Hepatic stellate cell (primary cell): ENCODE measurements at regions not wholly inside any gene's neighbourhood (a gene's known extent, or its start where the extent isn't known, plus 50 kb on each side); places are given as distances from the start of the nearest gene placed in this dataset.
"Not testable (repeated sequence)": the region's sequence is repeated elsewhere in the genome, so short reads cannot be mapped to it uniquely, and the experiment has no call there.

Experiments
- DNase-seq: peaks from one replicate; pipeline ENCODE4 v3.0.0; 2011; ENCODE audit warnings: low spot score

DNA sequence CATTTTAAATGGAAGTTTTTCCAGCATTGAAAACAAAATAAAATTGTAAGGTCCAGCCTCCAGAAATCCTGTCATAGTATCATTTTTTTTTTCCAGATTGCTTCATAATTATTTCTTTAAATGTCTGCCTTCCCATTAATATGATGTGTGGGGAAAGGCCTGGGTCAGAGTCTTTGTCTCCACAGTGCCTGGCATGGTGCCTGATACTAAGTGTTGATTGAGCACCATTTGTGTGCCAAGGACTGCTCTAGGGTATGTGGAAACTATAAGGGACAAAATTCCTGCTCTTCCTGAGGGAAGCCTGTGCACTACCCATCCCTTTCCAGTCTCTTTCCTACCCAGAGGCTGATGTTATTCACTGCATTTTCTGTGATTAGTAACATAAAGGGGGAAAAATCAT, 53.1 kb upstream of the BEND4 start:
- DNase-seq = no peak

DNA sequence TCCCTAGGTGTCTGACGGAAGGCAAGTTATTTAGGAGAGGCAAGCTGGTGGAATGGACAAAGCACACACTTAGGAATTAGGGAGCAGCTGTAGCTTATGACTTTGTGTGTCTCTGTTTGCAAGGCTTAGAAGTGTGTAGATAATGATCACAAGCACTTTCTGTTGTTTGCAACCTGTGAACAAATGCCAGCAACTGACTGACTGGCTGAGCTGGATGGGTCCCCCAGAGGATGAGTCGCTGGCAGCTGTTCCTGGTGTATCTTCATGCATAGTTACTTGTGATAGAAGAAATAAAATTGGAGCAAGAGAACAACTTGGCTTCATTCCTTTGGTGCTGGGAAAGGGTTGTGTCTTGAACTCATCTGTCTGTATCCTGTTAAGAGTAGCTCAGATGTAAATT, 64.2 kb upstream of the BEND4 start:
- no peak for DNase-seq

DNA sequence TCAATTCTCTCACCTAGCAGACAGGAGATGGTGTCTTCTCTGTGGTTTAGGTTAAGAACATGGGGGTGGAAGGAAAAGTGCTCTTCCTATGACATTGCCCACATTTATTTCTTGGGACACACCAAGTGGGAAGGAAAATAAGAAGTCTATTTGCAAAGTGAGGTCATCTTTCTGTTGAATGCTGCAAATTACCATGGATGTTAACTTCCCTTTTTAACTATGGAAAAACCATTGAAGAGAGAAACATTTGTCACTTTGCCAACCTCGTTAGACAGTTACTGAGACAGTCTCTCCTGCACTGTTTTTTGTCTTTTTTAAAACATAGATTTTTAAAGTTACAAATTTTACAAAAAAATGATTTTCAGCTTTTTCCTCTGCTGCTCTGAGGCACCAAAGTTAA, 72.8 kb upstream of the BEND4 start:
- no peak for DNase-seq

GRCh38 chr4:42234817-42235216, 82.4 kb upstream of the BEND4 start:
- DNase-seq = no peak

- DNase-seq = no peak
These were observed 83.0 kb upstream of the BEND4 start for GRCh38 chr4:42235304-42236021.

GRCh38 chr4:42237010-42237409, 84.6 kb upstream of the BEND4 start:
- no peak for DNase-seq

DNA sequence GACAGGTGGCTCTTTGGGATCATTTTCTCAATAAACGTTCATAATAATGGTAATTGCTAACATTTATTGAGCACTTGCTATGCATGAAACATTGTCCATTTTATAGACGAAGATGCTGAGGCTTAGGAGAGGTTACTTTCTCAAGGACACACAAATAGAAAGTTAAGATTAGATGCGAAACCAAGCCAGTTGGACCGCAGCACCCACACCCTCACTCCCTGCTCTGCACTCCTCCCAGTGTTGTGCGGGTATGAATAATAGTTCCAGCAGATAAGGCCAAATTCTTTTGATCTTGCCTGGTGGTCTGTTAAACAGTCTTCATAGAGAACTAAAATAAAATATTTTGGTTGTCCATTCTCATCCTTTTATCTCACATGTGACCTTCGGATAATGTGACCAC, 85.0 kb upstream of the BEND4 start:
- no peak for DNase-seq

GRCh38 chr4:42248972-42249371, 96.5 kb upstream of the BEND4 start:
- DNase-seq = no peak

DNA sequence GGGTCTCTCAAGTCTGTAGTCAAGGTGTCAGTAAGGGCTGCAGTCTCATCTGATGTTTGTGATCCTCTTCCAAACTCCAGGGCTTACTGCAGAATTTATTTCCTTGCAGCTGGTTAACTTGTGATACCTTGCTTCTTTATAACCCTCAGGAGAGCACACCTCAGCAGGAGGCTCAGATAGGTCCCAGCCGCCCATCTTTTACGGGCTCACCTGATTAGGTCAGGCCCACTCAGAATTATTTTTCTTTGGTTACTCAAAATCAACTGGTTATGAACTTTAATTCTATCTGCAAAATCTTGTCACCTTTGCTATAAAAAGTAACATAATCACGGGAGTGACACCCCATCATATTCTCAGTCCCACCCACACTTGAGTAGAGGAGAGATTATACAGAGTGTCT, 99.9 kb upstream of the BEND4 start:
- DNase-seq = no peak

DNA sequence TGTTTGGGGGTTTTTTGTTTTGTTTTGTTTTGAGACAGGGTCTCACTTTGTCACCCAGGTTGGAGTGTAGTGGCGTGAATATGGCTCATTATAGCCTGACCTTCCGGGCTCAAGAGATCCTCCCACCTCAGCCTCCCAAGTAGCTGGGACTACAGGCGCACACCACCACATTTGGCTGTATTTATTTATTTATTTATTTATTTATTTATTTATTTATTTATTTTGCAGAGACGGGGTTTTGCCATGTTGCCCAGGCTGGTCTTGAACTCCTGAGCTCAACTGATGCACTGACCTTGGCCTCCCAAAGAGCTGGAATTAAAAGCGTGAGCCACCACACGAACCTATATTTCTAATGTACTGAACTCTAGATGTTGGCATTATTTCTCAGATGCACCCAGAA, 105.2 kb upstream of the BEND4 start:
- DNase-seq = not testable (repeated sequence)

- no peak for DNase-seq
These were observed 110.4 kb upstream of the BEND4 start for GRCh38 chr4:42262701-42263490.

- no peak for DNase-seq
These were observed 113.5 kb upstream of the BEND4 start for GRCh38 chr4:42265782-42266602.

GRCh38 chr4:42267724-42268123, 115.3 kb upstream of the BEND4 start:
- no peak for DNase-seq

GRCh38 chr4:42268824-42269223, 116.4 kb upstream of the BEND4 start:
- no peak for DNase-seq

DNA sequence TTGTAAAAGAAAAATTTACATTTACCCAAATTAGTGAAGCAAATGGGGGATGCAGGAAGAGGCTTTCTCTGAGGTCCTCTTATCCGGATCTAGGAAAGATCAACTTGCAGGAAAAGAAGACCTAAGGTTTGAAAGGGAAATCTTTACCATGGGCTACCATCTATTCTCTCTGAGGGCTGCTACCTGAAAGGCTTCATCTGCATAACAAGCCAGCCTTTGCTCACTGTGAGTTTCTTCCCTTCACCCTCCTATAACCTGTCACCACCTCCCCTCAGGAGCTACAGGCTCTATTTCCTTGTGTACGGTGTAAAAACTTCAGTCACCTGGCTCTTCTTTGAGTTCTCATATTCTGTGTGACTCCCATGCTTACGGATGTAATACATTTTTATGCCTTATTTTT, 118.6 kb upstream of the BEND4 start:
- no peak for DNase-seq

- no peak for DNase-seq
These were observed 120.0 kb upstream of the SHISA3 start for GRCh38 chr4:42277291-42277690.

DNA sequence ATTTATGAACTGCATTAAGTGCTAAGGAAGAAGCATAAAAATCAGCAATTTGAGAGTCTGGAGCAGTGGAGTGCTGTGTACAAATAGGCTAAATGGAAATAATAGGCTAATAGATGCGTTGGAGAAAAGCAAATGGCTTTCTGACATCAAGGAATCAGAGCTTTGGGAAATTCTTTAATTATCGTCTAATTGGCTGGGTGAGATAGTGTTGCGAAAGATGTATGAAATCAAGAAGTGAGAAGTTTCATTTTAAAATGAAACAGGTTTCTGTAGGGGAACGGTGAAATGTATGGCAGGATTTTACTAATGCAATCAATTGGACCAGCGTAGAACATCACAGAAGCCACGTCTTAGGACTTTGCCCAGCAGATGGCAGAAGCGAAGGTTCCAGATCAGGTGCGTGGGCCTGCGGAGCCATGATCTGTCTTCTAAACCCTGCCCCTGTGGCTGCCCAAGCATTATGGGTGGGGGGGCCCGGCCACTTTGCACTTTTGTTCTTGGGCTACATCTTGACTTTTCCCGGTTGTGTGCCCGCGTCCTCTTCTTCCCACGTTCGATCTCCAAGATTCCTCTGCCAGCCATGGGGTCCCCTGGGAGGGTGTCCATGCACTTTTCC, 118.5 kb upstream of the SHISA3 start:
- no peak for DNase-seq

GRCh38 chr4:42280327-42281095, 116.8 kb upstream of the SHISA3 start:
- DNase-seq = peak; percentile 45

- no peak for DNase-seq
These were observed 115.8 kb upstream of the SHISA3 start for GRCh38 chr4:42281324-42282020.

- DNase-seq = peak; percentile 64
These were observed 115.0 kb upstream of the SHISA3 start for GRCh38 chr4:42282081-42282901.
